AG04450 (cell line): ENCODE measurements at regions not wholly inside any gene's neighbourhood (a gene's known extent, or its start where the extent isn't known, plus 50 kb on each side); places are given as distances from the start of the nearest gene placed in this dataset.

ENCODE experiments used
- CTCF ChIA-PET: fragments of 300-600, 350-600 bp; formaldehyde crosslinking; extraction: SDS; loops from one replicate; lab custom pipeline; 2022; ENCODE audit warnings: antibody characterized with exemption, inconsistent platforms; lab: Charles Lee
- POLR2A ChIA-PET: fragments of 350-600 bp; formaldehyde crosslinking; extraction: SDS; loops from one replicate; lab custom pipeline; 2021; ENCODE audit warnings: antibody characterized with exemption, inconsistent platforms; lab: Yijun Ruan, JAX
- DNase-seq: peaks from one replicate; pipeline ENCODE4 v3.0.0-alpha.2; 2011; ENCODE audit warnings: low read depth, low spot score
- H3K27ac ChIP-seq: one replicate; pipeline ENCODE4 v1.5.1; 2012; ENCODE audit warnings: low read depth, low read length, control low read depth
- H3K27me3 ChIP-seq: one replicate; pipeline ENCODE4 v1.6.0; 2012; ENCODE audit warnings: low read length; ENCODE audit not compliant: control insufficient read depth, insufficient read depth
- H3K4me3 ChIP-seq: 2 replicates; pipeline ENCODE4 v1.5.1; 2011; ENCODE audit warnings: mild to moderate bottlenecking, low read depth, low read length, control low read depth
- H3K9me3 ChIP-seq: 2 replicates; pipeline ENCODE4 v1.5.1; 2012; ENCODE audit warnings: low read length; ENCODE audit not compliant: control insufficient read depth, insufficient read depth
- TF ChIP-seq, protein P1 (sequence below): IDR thresholded peaks from 2 replicates; pipeline ENCODE4 v1.5.1; 2011; ENCODE audit warnings: low read depth, low read length, control low read depth, inconsistent platforms

DNA sequence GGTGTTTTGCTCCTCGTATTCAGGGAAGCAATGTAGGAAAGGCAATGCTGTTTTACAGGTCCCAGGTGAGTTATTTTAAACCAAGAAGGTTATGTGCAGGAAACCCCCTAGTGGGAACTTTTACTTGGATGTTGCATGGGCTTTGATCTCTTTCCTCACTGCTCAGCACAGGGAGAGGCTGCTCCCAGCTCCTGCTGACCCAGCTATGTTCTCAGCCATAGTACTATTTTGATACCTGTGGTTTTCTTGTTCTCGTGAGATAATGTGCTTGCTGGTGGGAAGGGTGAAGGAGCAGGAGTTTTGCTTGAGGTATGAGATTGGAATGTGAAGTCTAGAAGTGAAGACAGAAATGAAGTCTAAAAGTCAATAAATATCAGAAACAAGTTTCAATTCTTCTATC lies 265.6 kb upstream of the FBXL7 start:
- Histone ChIP-seq H3K4me3 (no peak overlapping the region), H3K27me3 (no peaks in the 10 kb centered on the region), H3K9me3 (no peaks in the 10 kb centered on the region), H3K27ac (no peak overlapping the region)
- CTCF ChIA-PET, result interaction anchor here (0.5 to 1.2 kb wide), 3 partner anchors 16 to 759 kb away, joined by 3 read pairs; no protein-coding TSS in a partner anchor
- no peak for DNase-seq
- POLR2A ChIA-PET, result no interaction called here
- TF ChIP-seq, protein P1, sequence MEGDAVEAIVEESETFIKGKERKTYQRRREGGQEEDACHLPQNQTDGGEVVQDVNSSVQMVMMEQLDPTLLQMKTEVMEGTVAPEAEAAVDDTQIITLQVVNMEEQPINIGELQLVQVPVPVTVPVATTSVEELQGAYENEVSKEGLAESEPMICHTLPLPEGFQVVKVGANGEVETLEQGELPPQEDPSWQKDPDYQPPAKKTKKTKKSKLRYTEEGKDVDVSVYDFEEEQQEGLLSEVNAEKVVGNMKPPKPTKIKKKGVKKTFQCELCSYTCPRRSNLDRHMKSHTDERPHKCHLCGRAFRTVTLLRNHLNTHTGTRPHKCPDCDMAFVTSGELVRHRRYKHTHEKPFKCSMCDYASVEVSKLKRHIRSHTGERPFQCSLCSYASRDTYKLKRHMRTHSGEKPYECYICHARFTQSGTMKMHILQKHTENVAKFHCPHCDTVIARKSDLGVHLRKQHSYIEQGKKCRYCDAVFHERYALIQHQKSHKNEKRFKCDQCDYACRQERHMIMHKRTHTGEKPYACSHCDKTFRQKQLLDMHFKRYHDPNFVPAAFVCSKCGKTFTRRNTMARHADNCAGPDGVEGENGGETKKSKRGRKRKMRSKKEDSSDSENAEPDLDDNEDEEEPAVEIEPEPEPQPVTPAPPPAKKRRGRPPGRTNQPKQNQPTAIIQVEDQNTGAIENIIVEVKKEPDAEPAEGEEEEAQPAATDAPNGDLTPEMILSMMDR, result no peak

GRCh38 chr5:15233566-15233965 lies 266.4 kb upstream of the FBXL7 start:
- POLR2A ChIA-PET, result no interaction called here
- Histone ChIP-seq H3K27me3 (no peaks in the 10 kb centered on the region), H3K9me3 (no peaks in the 10 kb centered on the region), H3K27ac (no peak overlapping the region), H3K4me3 (no peak overlapping the region)
- TF ChIP-seq, protein P1, result no peak
- no peak for DNase-seq
- CTCF ChIA-PET, result interaction anchor here (0.6 to 1.2 kb wide), 3 partner anchors 17 to 760 kb away, joined by 3 read pairs; no protein-coding TSS in a partner anchor

DNA sequence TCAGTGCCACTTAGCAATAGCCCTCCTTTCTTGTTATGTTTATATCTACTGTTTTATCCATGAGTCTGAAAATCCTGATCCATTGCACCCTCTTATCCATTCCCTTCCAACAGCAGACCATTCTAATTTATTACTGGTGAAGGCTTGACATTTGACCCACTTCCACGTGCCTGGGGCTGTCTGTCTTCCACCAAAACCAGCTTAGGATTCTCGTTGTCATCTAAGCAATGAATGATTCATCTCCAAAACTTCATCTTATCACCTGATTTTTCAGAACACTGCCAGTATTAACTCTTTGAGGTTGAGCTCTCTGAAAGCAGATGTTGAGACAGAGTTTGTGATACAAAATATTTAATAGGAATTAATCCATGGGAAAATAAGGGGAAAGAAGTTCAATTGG lies 277.8 kb upstream of the FBXL7 start:
- TF ChIP-seq, protein P1, result no peak
- Histone ChIP-seq H3K27ac (no peak overlapping the region), H3K9me3 (no peaks in the 10 kb centered on the region), H3K4me3 (no peak overlapping the region), H3K27me3 (no peaks in the 10 kb centered on the region)
- no peak for DNase-seq
- CTCF ChIA-PET, result interaction anchor here (0.6 kb wide), 1 partner anchor 116 kb away, joined by 4 read pairs; no protein-coding TSS in a partner anchor
- POLR2A ChIA-PET, result no interaction called here

- TF ChIP-seq, protein P1, result no peak
- H3K9me3 ChIP-seq, result no peaks in the 10 kb centered on the region
- POLR2A ChIA-PET, result no interaction called here
- CTCF ChIA-PET, result no interaction called here
- no peak overlapping the region for H3K27ac ChIP-seq
- no peak for DNase-seq
- H3K4me3 ChIP-seq, result no peak overlapping the region
- H3K27me3 ChIP-seq, result no peaks in the 10 kb centered on the region
Observed at GRCh38 chr5:15220642-15221173, 279.3 kb upstream of the FBXL7 start.

DNA sequence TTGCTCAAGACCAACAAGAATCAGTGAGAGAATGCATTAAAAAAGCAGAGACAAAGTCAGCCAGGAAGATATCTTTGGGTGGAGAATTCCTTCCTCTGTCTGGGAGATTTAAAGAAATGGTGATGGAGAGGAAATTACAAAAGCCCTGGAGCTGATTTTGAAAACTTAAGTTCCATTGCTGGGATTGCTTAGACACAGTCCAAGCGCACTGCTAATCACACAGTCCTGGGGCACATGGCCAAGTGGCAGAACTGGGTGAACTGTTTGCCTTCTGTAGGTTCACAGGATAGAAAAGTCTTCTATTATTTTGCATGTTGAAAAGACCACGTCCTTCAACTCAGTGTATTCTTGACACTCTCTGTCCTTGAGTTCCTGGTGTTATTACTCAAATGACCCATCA lies 284.9 kb upstream of the FBXL7 start:
- ChIA-PET CTCF (no interaction called here), POLR2A (no interaction called here)
- TF ChIP-seq, protein P1, result no peak
- no peak overlapping the region for H3K27ac ChIP-seq
- DNase-seq, result no peak
- H3K27me3 ChIP-seq, result no peaks in the 10 kb centered on the region
- no peak overlapping the region for H3K4me3 ChIP-seq
- H3K9me3 ChIP-seq, result no peaks in the 10 kb centered on the region
